ENCODE measurements at regions not wholly inside any gene's neighbourhood (a gene's known extent, or its start where the extent isn't known, plus 50 kb on each side); places are given as distances from the start of the nearest gene placed in this dataset.
A peak's percentile ranks its signal among the peaks of the same experiment; 100 is the strongest.

DNA sequence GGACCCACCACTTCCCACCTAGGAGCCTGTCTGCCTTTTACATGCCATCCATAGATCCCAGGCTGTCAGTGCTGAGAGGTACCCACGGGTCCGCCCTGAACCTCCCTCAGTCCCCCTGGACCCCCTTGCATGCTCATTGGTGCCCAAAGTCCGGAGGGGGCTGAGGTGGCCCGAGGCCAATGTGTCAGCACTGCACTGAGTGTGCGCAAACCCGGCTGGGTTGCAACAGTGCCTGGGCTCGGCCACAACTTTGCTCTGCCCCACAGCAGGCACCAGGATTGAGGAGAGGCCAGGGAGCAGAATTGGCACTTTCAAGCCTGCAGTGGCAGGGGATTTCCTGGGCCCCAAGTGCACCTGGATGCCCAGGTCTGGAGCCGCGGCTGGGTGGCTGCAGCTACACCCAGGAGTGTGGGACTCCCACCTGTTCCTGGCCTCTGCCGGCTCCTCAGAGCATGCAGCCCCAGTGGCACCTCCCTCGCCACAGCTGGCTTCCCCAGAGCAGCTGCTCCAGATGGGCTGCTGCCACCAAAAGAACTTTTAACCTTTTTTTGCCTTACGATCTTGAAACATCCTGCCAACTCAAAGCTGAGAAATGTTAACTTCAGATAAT lies 837.0 kb downstream of the SLITRK6 start:
- WGBS, 2 donors, result 83 to 84% methylated on average over 12 of the region's 12 CpGs
- Histone ChIP-seq H3K9ac (ENCODE audit: insufficient read depth in 1 of 2, low read length in 2 of 2) (no peak overlapping the region), H3K27me3 (ENCODE audit: control insufficient read depth in 3 of 3, insufficient read depth in 3 of 3, low read length in 2 of 3) (no peaks in the 10 kb centered on the region), H3K27ac (ENCODE audit: low read depth in 1 of 2, low read length in 1 of 2) (no peak overlapping the region), H3K9me3 (ENCODE audit: control insufficient read depth in 4 of 4, insufficient read depth in 3 of 4, low read length in 3 of 4) (peaks cover 0 to 4% (median 0%) of the 10 kb centered on the region in 4 donors), H3K36me3 (ENCODE audit: control insufficient read depth in 4 of 4, insufficient read depth in 4 of 4, low read length in 4 of 4) (no peaks in the 10 kb centered on the region), H3K4me3 (no peak overlapping the region), H3K4me1 (ENCODE audit: control insufficient read depth in 5 of 5, insufficient read depth in 5 of 5, low read length in 5 of 5) (peaks cover 0 to 5% (median 0%) of the 10 kb centered on the region in 5 donors)
- peak in 2 of 3 donors; percentile 6 to 12 for DNase-seq
- ATAC-seq (ENCODE audit: insufficient read depth, low FRiP score), result no peak
- TF ChIP-seq, protein P1, sequence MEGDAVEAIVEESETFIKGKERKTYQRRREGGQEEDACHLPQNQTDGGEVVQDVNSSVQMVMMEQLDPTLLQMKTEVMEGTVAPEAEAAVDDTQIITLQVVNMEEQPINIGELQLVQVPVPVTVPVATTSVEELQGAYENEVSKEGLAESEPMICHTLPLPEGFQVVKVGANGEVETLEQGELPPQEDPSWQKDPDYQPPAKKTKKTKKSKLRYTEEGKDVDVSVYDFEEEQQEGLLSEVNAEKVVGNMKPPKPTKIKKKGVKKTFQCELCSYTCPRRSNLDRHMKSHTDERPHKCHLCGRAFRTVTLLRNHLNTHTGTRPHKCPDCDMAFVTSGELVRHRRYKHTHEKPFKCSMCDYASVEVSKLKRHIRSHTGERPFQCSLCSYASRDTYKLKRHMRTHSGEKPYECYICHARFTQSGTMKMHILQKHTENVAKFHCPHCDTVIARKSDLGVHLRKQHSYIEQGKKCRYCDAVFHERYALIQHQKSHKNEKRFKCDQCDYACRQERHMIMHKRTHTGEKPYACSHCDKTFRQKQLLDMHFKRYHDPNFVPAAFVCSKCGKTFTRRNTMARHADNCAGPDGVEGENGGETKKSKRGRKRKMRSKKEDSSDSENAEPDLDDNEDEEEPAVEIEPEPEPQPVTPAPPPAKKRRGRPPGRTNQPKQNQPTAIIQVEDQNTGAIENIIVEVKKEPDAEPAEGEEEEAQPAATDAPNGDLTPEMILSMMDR (IDR thresholded peaks at IDR 0.05; ENCODE audit: control extremely low read depth, extremely low read depth), result no peak

- TF ChIP-seq, protein P1 (IDR thresholded peaks at IDR 0.05; ENCODE audit: control extremely low read depth, extremely low read depth), result no peak
- peaks cover 0 to 8% (median 0%) of the 10 kb centered on the region in 5 donors for H3K4me1 ChIP-seq (ENCODE audit: control insufficient read depth in 5 of 5, insufficient read depth in 5 of 5, low read length in 5 of 5)
- H3K9me3 ChIP-seq (ENCODE audit: control insufficient read depth in 4 of 4, insufficient read depth in 3 of 4, low read length in 3 of 4), result peaks cover 0 to 4% (median 0%) of the 10 kb centered on the region in 4 donors
- DNase-seq (no peak), ATAC-seq (ENCODE audit: insufficient read depth, low FRiP score) (no peak)
- 93 to 95% methylated on average over 10 of the region's 10 CpGs for WGBS, 2 donors
- no peaks in the 10 kb centered on the region for H3K27me3 ChIP-seq (ENCODE audit: control insufficient read depth in 3 of 3, insufficient read depth in 3 of 3, low read length in 2 of 3)
- H3K27ac ChIP-seq (ENCODE audit: low read depth in 1 of 2, low read length in 1 of 2), result no peak overlapping the region
- H3K4me3 ChIP-seq, result no peak overlapping the region
- no peaks in the 10 kb centered on the region for H3K36me3 ChIP-seq (ENCODE audit: control insufficient read depth in 4 of 4, insufficient read depth in 4 of 4, low read length in 4 of 4)
- H3K9ac ChIP-seq (ENCODE audit: insufficient read depth in 1 of 2, low read length in 2 of 2), result no peak overlapping the region
These were observed 838.2 kb downstream of the SLITRK6 start for GRCh38 chr13:84961023-84961422.

DNA sequence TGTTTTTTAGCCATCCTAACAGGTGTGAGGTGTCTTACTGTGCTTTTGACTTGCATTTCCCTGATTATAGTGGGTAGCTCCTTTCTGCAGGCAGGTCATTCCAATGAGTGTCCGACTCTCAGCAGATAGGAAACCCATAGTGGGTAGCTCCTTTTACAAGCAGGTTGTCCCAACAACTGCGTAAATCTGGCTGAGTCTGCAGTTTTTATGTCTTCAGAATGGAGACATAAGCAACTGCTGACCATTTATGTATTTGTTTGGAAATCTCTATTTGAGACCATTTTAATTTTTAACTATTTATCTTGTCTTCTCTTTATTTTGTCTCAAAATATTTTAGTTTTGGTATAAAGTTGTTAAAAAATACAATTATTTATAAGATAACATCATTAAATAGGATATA lies 839.4 kb downstream of the SLITRK6 start:
- Histone ChIP-seq H3K9ac (ENCODE audit: insufficient read depth in 1 of 2, low read length in 2 of 2) (no peak overlapping the region), H3K27me3 (ENCODE audit: control insufficient read depth in 3 of 3, insufficient read depth in 3 of 3, low read length in 2 of 3) (no peaks in the 10 kb centered on the region), H3K9me3 (ENCODE audit: control insufficient read depth in 4 of 4, insufficient read depth in 3 of 4, low read length in 3 of 4) (peaks cover 0 to 4% (median 0%) of the 10 kb centered on the region in 4 donors), H3K4me3 (no peak overlapping the region), H3K36me3 (ENCODE audit: control insufficient read depth in 4 of 4, insufficient read depth in 4 of 4, low read length in 4 of 4) (no peaks in the 10 kb centered on the region), H3K4me1 (ENCODE audit: control insufficient read depth in 5 of 5, insufficient read depth in 5 of 5, low read length in 5 of 5) (peaks cover 0 to 8% (median 0%) of the 10 kb centered on the region in 5 donors), H3K27ac (ENCODE audit: low read depth in 1 of 2, low read length in 1 of 2) (no peak overlapping the region)
- 44 to 47% methylated on average over 2 of the region's 2 CpGs for WGBS, 2 donors
- TF ChIP-seq, protein P1 (IDR thresholded peaks at IDR 0.05; ENCODE audit: control extremely low read depth, extremely low read depth), result no peak
- DNase-seq (no peak), ATAC-seq (ENCODE audit: insufficient read depth, low FRiP score) (no peak)

GRCh38 chr13:84954636-84955035 lies 844.6 kb downstream of the SLITRK6 start:
- no peaks in the 10 kb centered on the region for H3K36me3 ChIP-seq (ENCODE audit: control insufficient read depth in 4 of 4, insufficient read depth in 4 of 4, low read length in 4 of 4)
- no peak for ATAC-seq (ENCODE audit: insufficient read depth, low FRiP score)
- no peak for DNase-seq
- TF ChIP-seq, protein P1 (IDR thresholded peaks at IDR 0.05; ENCODE audit: control extremely low read depth, extremely low read depth), result no peak
- H3K9ac ChIP-seq (ENCODE audit: insufficient read depth in 1 of 2, low read length in 2 of 2), result no peak overlapping the region
- no peak overlapping the region for H3K27ac ChIP-seq (ENCODE audit: low read depth in 1 of 2, low read length in 1 of 2)
- peaks cover 0 to 8% (median 0%) of the 10 kb centered on the region in 5 donors for H3K4me1 ChIP-seq (ENCODE audit: control insufficient read depth in 5 of 5, insufficient read depth in 5 of 5, low read length in 5 of 5)
- H3K4me3 ChIP-seq, result no peak overlapping the region
- no peaks in the 10 kb centered on the region for H3K9me3 ChIP-seq (ENCODE audit: control insufficient read depth in 4 of 4, insufficient read depth in 3 of 4, low read length in 3 of 4)
- H3K27me3 ChIP-seq (ENCODE audit: control insufficient read depth in 3 of 3, insufficient read depth in 3 of 3, low read length in 2 of 3), result no peaks in the 10 kb centered on the region
- WGBS, 2 donors, result 31 to 56% methylated on average over 1 of the region's 1 CpG

All from lung (tissue), 11 donors.